Mesenchymal stem cell (in vitro differentiated cells and primary cell): ENCODE measurements at regions not wholly inside any gene's neighbourhood (a gene's known extent, or its start where the extent isn't known, plus 50 kb on each side); places are given as distances from the start of the nearest gene placed in this dataset.

Experiments used
- DNase-seq: peaks from one replicate; pipeline ENCODE4 v3.0.0-alpha.2; 2013
- H2AFZ ChIP-seq: one replicate; pipeline ENCODE4 v1.6.1; 2013; ENCODE audit warnings: low read depth, mild to moderate bottlenecking, control low read depth, inconsistent platforms, low read length, moderate library complexity
- H2AK5ac ChIP-seq: 2 replicates; pipeline ENCODE4 v1.6.1; 2013; ENCODE audit warnings: low read length, moderate library complexity, mild to moderate bottlenecking, inconsistent platforms; ENCODE audit not compliant: severe bottlenecking
- H2BK120ac ChIP-seq: one replicate; pipeline ENCODE4 v1.6.1; 2013; ENCODE audit warnings: low read depth, mild to moderate bottlenecking, inconsistent platforms, low read length, moderate library complexity
- H2BK12ac ChIP-seq, 2 experiments: one replicate each; pipeline ENCODE4 v1.6.1; 2013; ENCODE audit warnings: inconsistent platforms in 2 of 2, low read length in 2 of 2, mild to moderate bottlenecking in 2 of 2, moderate library complexity in 2 of 2, control low read depth in 1 of 2
- H2BK15ac ChIP-seq: one replicate; pipeline ENCODE4 v1.6.1; 2013; ENCODE audit warnings: mild to moderate bottlenecking, low read depth, inconsistent platforms; ENCODE audit not compliant: poor library complexity, severe bottlenecking
- H2BK5ac ChIP-seq: 2 replicates; pipeline ENCODE4 v1.6.1; 2013; ENCODE audit warnings: low read depth, mild to moderate bottlenecking, low read length, control low read depth, inconsistent platforms; ENCODE audit not compliant: poor library complexity, severe bottlenecking
- H3K14ac ChIP-seq, 2 experiments: one replicate each; pipeline ENCODE4 v1.6.1; 2013; ENCODE audit warnings: inconsistent platforms in 2 of 2, low read length in 2 of 2, control low read depth in 1 of 2, mild to moderate bottlenecking in 1 of 2, moderate library complexity in 1 of 2
- H3K18ac ChIP-seq, 2 experiments: one replicate each; pipeline ENCODE4 v1.6.1; 2013; ENCODE audit warnings: inconsistent platforms in 2 of 2, low read length in 2 of 2, control low read depth in 1 of 2, low read depth in 1 of 2, mild to moderate bottlenecking in 1 of 2
- H3K23ac ChIP-seq, 2 experiments: one replicate each; pipeline ENCODE4 v1.6.1; 2013; ENCODE audit warnings: inconsistent platforms in 2 of 2, low read length in 2 of 2, mild to moderate bottlenecking in 2 of 2, moderate library complexity in 2 of 2, control low read depth in 1 of 2
- H3K27ac ChIP-seq: 2 replicates; pipeline ENCODE4 v1.5.1; 2013; ENCODE audit warnings: mild to moderate bottlenecking, moderate library complexity, low read length, control low read depth, inconsistent platforms; ENCODE audit not compliant: poor library complexity, severe bottlenecking
- H3K27me3 ChIP-seq, 2 experiments: 2 replicates each; pipeline versions ENCODE4 v1.6.1 to v1.7.0; 2013; ENCODE audit warnings: low read length in 2 of 2, mild to moderate bottlenecking in 2 of 2, moderate library complexity in 2 of 2, control low read depth in 1 of 2, inconsistent platforms in 1 of 2; ENCODE audit not compliant: control insufficient read depth in 1 of 2, insufficient read depth in 1 of 2
- H3K36me3 ChIP-seq, 2 experiments: 2 replicates each; pipeline versions ENCODE4 v1.6.1 to v1.7.0; 2013; ENCODE audit warnings: low read length in 2 of 2, control low read depth in 1 of 2, inconsistent platforms in 1 of 2, low read depth in 1 of 2, mild to moderate bottlenecking in 1 of 2; ENCODE audit not compliant: insufficient read depth in 2 of 2, control insufficient read depth in 1 of 2
- H3K4ac ChIP-seq, 2 experiments: one replicate each; pipeline ENCODE4 v1.6.1; 2013; ENCODE audit warnings: inconsistent platforms in 2 of 2, low read length in 2 of 2, mild to moderate bottlenecking in 2 of 2, moderate library complexity in 2 of 2, control low read depth in 1 of 2, low read depth in 1 of 2
- H3K4me1 ChIP-seq: 2 replicates; pipeline ENCODE4 v1.6.1; 2013; ENCODE audit warnings: low read depth, low read length, control low read depth; ENCODE audit not compliant: control insufficient read depth, insufficient read depth
- H3K4me2 ChIP-seq: 2 replicates; pipeline ENCODE4 v1.6.1; 2013; ENCODE audit warnings: low read length, mild to moderate bottlenecking, inconsistent platforms; ENCODE audit not compliant: poor library complexity, severe bottlenecking
- H3K4me3 ChIP-seq, 2 experiments: 2 replicates each; pipeline versions ENCODE4 v1.5.1 to v1.7.0; 2013; ENCODE audit warnings: low read length in 2 of 2, mild to moderate bottlenecking in 2 of 2, control low read depth in 1 of 2, low read depth in 1 of 2; ENCODE audit not compliant: insufficient read depth in 1 of 2
- H3K79me1 ChIP-seq: replicated peaks from 2 replicates; pipeline ENCODE4 v1.6.1; 2013; ENCODE audit warnings: mild to moderate bottlenecking, control low read depth, low read length, inconsistent platforms; ENCODE audit not compliant: poor library complexity, severe bottlenecking
- H3K9ac ChIP-seq: 2 replicates; pipeline ENCODE4 v1.7.0; 2013; ENCODE audit warnings: mild to moderate bottlenecking, low read length, moderate library complexity
- H3K9me3 ChIP-seq: 2 replicates; pipeline ENCODE4 v1.7.0; 2013; ENCODE audit warnings: mild to moderate bottlenecking, low read length; ENCODE audit not compliant: control insufficient read depth
- H4K8ac ChIP-seq: one replicate; pipeline ENCODE4 v1.6.1; 2013; ENCODE audit warnings: inconsistent platforms, mild to moderate bottlenecking, low read length, moderate library complexity
- H4K91ac ChIP-seq: one replicate; pipeline ENCODE4 v1.6.1; 2013; ENCODE audit warnings: mild to moderate bottlenecking, low read length, inconsistent platforms
- WGBS: methylation state at CpG from one replicate; pipeline ENCODE4 v1.1.7; 2013; ENCODE audit warnings: mixed read lengths; 5-methylcytosine and 5-hydroxymethylcytosine counted together

DNA sequence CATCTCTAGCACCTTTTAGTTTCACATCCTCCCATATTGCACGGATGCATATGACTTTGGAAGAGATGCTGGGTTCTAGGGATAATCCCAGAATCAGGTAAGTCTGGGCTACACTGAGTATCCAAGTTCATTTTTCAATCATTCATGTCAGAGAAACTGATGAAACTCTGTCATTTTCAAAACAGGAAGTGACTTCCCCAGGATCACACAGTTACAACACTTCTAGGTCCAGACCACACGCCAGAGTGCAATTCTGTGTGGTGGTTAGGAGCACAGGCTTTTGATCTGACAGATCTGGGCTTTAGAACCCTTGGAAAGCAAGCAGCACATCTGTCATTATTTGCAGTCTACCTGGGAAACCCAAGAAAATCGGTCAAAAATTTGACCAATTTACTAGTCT is 52.1 kb upstream of the CDKN2AIP start:
- Histone ChIP-seq H3K4me1 (no peaks in the 10 kb centered on the region), H3K9ac (no peak overlapping the region), H3K27ac (no peak overlapping the region), H3K4ac (no peak overlapping the region), H2BK12ac (no peak overlapping the region), H3K23ac (no peak overlapping the region), H2BK120ac (no peak overlapping the region), H3K4me3 (no peak overlapping the region), H2AFZ (no peak overlapping the region), H3K18ac (no peak overlapping the region), H2BK15ac (no peak overlapping the region), H2AK5ac (no peak overlapping the region), H2BK5ac (no peak overlapping the region), H4K8ac (no peak overlapping the region), H3K36me3 (no peaks in the 10 kb centered on the region), H3K79me1 (no peaks in the 10 kb centered on the region), H4K91ac (no peak overlapping the region), H3K9me3 (no peaks in the 10 kb centered on the region), H3K14ac (no peak overlapping the region), H3K27me3 (peaks cover 14 to 34% of the 10 kb centered on the region in 2 experiments), H3K4me2 (no peak overlapping the region)
- 75% methylated on average over 2 of the region's 3 CpGs for WGBS
- no peak for DNase-seq

DNA sequence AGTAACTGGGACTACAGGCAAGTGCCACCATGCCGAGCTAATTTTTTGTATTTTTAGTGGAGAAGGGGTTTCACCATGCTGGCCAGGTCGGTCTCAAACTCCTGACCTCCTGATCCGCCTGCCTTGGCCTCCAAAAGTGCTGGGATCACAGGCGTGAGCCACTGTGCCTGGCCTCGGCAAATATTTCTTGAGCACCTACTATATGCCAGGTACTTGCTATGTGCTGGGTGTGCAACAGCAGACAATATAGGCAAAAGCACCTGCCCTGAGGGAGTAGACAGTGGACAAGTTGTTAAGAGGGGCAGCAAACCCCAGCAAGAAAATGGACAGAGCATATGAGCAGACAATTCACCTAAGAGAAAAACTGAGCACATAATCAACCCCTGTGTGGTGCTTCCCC is 51.0 kb upstream of the CDKN2AIP start:
- Histone ChIP-seq H3K36me3 (no peaks in the 10 kb centered on the region), H2BK120ac (no peak overlapping the region), H2BK5ac (no peak overlapping the region), H2BK15ac (no peak overlapping the region), H3K9me3 (no peaks in the 10 kb centered on the region), H3K27ac (no peak overlapping the region), H2BK12ac (no peak overlapping the region), H2AK5ac (no peak overlapping the region), H3K4me3 (no peak overlapping the region), H3K79me1 (no peaks in the 10 kb centered on the region), H4K8ac (no peak overlapping the region), H3K18ac (no peak overlapping the region), H3K4me1 (peaks cover 6% of the 10 kb centered on the region), H3K27me3 (peaks cover 7 to 30% of the 10 kb centered on the region in 2 experiments), H3K23ac (no peak overlapping the region), H3K4me2 (no peak overlapping the region), H4K91ac (no peak overlapping the region), H3K4ac (no peak overlapping the region), H3K14ac (no peak overlapping the region), H3K9ac (no peak overlapping the region), H2AFZ (no peak overlapping the region)
- no peak for DNase-seq
- WGBS, result 94% methylated on average over 5 of the region's 5 CpGs

DNA sequence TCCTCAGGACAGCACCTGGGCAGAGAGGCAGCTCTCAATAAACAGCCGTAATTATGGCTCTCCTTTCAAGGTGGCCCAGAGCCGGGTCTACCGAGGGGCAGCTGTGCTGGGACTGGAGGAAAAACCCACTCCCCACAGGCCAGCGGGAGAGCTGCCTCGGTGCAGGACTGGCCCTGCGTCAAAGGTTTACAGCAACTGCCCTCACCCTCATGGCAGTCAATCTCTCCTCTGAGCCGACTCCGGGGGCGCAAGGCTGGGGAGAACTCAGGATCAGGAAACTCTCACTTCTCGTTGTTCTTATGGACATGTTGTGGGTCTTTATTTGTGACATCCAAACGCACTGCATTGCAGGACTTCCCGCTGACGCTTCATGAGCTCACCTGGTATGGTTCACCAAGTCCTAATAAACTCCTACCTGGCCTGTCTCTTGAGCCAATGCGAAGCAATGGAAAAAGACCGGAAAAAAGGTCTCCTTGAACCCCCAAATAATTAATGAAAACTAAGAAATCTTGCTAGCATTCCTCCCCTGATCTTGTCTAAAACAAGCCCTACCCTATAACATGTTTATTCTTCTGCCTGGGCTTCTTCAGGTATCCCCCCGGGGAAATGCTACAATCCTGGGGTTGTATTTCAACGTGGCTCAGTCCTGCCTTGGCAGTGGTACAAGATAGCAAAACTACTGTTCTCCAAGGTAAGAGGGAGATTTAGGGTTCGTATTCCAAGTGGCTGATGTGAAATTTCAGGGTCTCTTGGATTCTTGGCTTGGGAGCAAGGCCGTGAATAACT is 50.1 kb upstream of the CDKN2AIP start:
- Histone ChIP-seq H3K4me2 (no peak overlapping the region), H2BK5ac (no peak overlapping the region), H3K9ac (no peak overlapping the region), H4K91ac (no peak overlapping the region), H2BK15ac (no peak overlapping the region), H3K27ac (no peak overlapping the region), H2AK5ac (no peak overlapping the region), H3K9me3 (no peaks in the 10 kb centered on the region), H4K8ac (peak overlapping the region; percentile 14), H2BK120ac (no peak overlapping the region), H3K79me1 (no peaks in the 10 kb centered on the region), H2AFZ (no peak overlapping the region), H2BK12ac (no peak overlapping the region), H3K18ac (no peak overlapping the region), H3K4me3 (peak overlapping the region in 1 of 2 experiments; percentile 16), H3K23ac (no peak overlapping the region), H3K14ac (no peak overlapping the region), H3K36me3 (no peaks in the 10 kb centered on the region), H3K4me1 (peaks cover 6% of the 10 kb centered on the region), H3K27me3 (peaks cover 7 to 25% of the 10 kb centered on the region in 2 experiments), H3K4ac (no peak overlapping the region)
- no peak for DNase-seq
- WGBS, result 94% methylated on average over 17 of the region's 19 CpGs
